Nephron progenitor cell (in vitro differentiated cells): ENCODE measurements at regions not wholly inside any gene's neighbourhood (a gene's known extent, or its start where the extent isn't known, plus 50 kb on each side); places are given as distances from the start of the nearest gene placed in this dataset.

Experiments
- DNase-seq: peaks from one replicate; pipeline ENCODE4 v3.0.0; 2021
- H3K27ac Mint-ChIP-seq: 2 replicates; pipeline ENCODE4 v1.8.0; 2021; ENCODE audit warnings: mild to moderate bottlenecking, moderate library complexity, mixed read lengths
- H3K27me3 Mint-ChIP-seq: 2 replicates; pipeline ENCODE4 v1.8.0; 2021; ENCODE audit warnings: mild to moderate bottlenecking, low read depth, mixed read lengths; ENCODE audit not compliant: poor library complexity
- H3K36me3 Mint-ChIP-seq: 2 replicates; pipeline ENCODE4 v1.8.0; 2021; ENCODE audit warnings: low read depth, mixed read lengths
- H3K4me1 Mint-ChIP-seq: 2 replicates; pipeline ENCODE4 v1.8.0; 2021; ENCODE audit warnings: mixed read lengths
- H3K4me3 Mint-ChIP-seq: 2 replicates; pipeline ENCODE4 v1.8.0; 2021; ENCODE audit warnings: mild to moderate bottlenecking, moderate library complexity, mixed read lengths
- H3K9me3 Mint-ChIP-seq: 2 replicates; pipeline ENCODE4 v1.8.0; 2021; ENCODE audit warnings: mild to moderate bottlenecking, moderate library complexity, mixed read lengths
- CTCF ChIP-seq: fragments of 200-600 bp; sonication (generic); IDR thresholded peaks from 2 replicates; pipeline ENCODE4 v1.5.0; 2021; ENCODE audit warnings: antibody characterized with exemption

GRCh38 chr18:22683196-22683676 lies 249.9 kb upstream of the RBBP8 start:
- Mint-ChIP-seq H3K4me3 (no peak overlapping the region), H3K27ac (peak overlapping the region; percentile 17), H3K36me3 (no peaks in the 10 kb centered on the region), H3K4me1 (peaks cover 7% of the 10 kb centered on the region), H3K27me3 (peaks cover 19% of the 10 kb centered on the region), H3K9me3 (peaks cover 10% of the 10 kb centered on the region)
- TF ChIP-seq CTCF = no peak
- no peak for DNase-seq

GRCh38 chr18:22683786-22684185 lies 249.3 kb upstream of the RBBP8 start:
- peaks cover 10% of the 10 kb centered on the region for H3K9me3 Mint-ChIP-seq
- H3K4me3 Mint-ChIP-seq = no peak overlapping the region
- no peak for TF ChIP-seq CTCF
- peaks cover 16% of the 10 kb centered on the region for H3K27me3 Mint-ChIP-seq
- H3K4me1 Mint-ChIP-seq = peaks cover 7% of the 10 kb centered on the region
- DNase-seq = no peak
- H3K27ac Mint-ChIP-seq = no peak overlapping the region
- no peaks in the 10 kb centered on the region for H3K36me3 Mint-ChIP-seq

- Mint-ChIP-seq H3K36me3 (no peaks in the 10 kb centered on the region), H3K27ac (no peak overlapping the region), H3K4me1 (peaks cover 7% of the 10 kb centered on the region), H3K27me3 (peaks cover 14% of the 10 kb centered on the region), H3K4me3 (no peak overlapping the region), H3K9me3 (peaks cover 10% of the 10 kb centered on the region)
- no peak for DNase-seq
- TF ChIP-seq CTCF = no peak
Measured at GRCh38 chr18:22684268-22684667, 248.9 kb upstream of the RBBP8 start.

GRCh38 chr18:22685788-22686187 lies 247.3 kb upstream of the RBBP8 start:
- Mint-ChIP-seq H3K27me3 (peaks cover 10% of the 10 kb centered on the region), H3K4me3 (no peak overlapping the region), H3K4me1 (peaks cover 7% of the 10 kb centered on the region), H3K36me3 (no peaks in the 10 kb centered on the region), H3K9me3 (peaks cover 10% of the 10 kb centered on the region), H3K27ac (peak overlapping the region; percentile 2)
- DNase-seq = no peak
- TF ChIP-seq CTCF = no peak

GRCh38 chr18:22687892-22688680 lies 245.0 kb upstream of the RBBP8 start:
- Mint-ChIP-seq H3K27me3 (peaks cover 4% of the 10 kb centered on the region), H3K36me3 (no peaks in the 10 kb centered on the region), H3K4me1 (peaks cover 5% of the 10 kb centered on the region), H3K9me3 (peaks cover 10% of the 10 kb centered on the region), H3K4me3 (no peak overlapping the region), H3K27ac (no peak overlapping the region)
- no peak for DNase-seq
- no peak for TF ChIP-seq CTCF
